Fibroblast of mammary gland (primary cell): ENCODE measurements at regions not wholly inside any gene's neighbourhood (a gene's known extent, or its start where the extent isn't known, plus 50 kb on each side); places are given as distances from the start of the nearest gene placed in this dataset.
"Not testable (repeated sequence)": the region's sequence is repeated elsewhere in the genome, so short reads cannot be mapped to it uniquely, and the experiment has no call there.

Source experiments
- DNase-seq: peaks from one replicate; pipeline ENCODE4 v3.0.0-alpha.2; 2010; ENCODE audit warnings: low read depth
- H3K4me3 ChIP-seq: 2 replicates; pipeline ENCODE4 v1.5.1; 2011; ENCODE audit warnings: low read depth, mild to moderate bottlenecking, low read length, moderate library complexity; ENCODE audit not compliant: control insufficient read depth
- CTCF ChIP-seq: conservative IDR thresholded peaks from 2 replicates; pipeline ENCODE4 v1.5.1; 2011; ENCODE audit warnings: low read depth, low read length, inconsistent platforms; ENCODE audit not compliant: control insufficient read depth, insufficient read depth

- TF ChIP-seq CTCF = no peak
- peak; percentile 53 for DNase-seq
- H3K4me3 ChIP-seq = no peak overlapping the region
Observed at GRCh38 chr17:77332034-77332971, 191.5 kb downstream of the SEC14L1 start.

- TF ChIP-seq CTCF = no peak
- H3K4me3 ChIP-seq = no peak overlapping the region
- DNase-seq = peak; percentile 98
Observed at GRCh38 chr17:77332981-77333685, 192.4 kb downstream of the SEC14L1 start.

- DNase-seq = no peak
- TF ChIP-seq CTCF = no peak
Observed at GRCh38 chr17:77337150-77337549, 196.4 kb downstream of the SEC14L1 start.

GRCh38 chr17:77341069-77341541, 200.3 kb downstream of the SEC14L1 start:
- H3K4me3 ChIP-seq = no peak overlapping the region
- DNase-seq = no peak
- no peak for TF ChIP-seq CTCF

More at GRCh38 chr17:77337150-77337549, 196.4 kb downstream of the SEC14L1 start:
- H3K4me3 ChIP-seq = no peak overlapping the region

- not testable (repeated sequence) for DNase-seq, H3K4me3 ChIP-seq
Observed at GRCh38 chr17:77342656-77342990, 201.9 kb downstream of the SEC14L1 start.

GRCh38 chr17:77343031-77343800, 202.4 kb downstream of the SEC14L1 start:
- TF ChIP-seq CTCF = no peak
- no peak overlapping the region for H3K4me3 ChIP-seq
- DNase-seq = no peak
